ENCODE measurements at regions not wholly inside any gene's neighbourhood (a gene's known extent, or its start where the extent isn't known, plus 50 kb on each side); places are given as distances from the start of the nearest gene placed in this dataset.
"Not testable (repeated sequence)": the region's sequence is repeated elsewhere in the genome, so short reads cannot be mapped to it uniquely, and the experiment has no call there.

DNA sequence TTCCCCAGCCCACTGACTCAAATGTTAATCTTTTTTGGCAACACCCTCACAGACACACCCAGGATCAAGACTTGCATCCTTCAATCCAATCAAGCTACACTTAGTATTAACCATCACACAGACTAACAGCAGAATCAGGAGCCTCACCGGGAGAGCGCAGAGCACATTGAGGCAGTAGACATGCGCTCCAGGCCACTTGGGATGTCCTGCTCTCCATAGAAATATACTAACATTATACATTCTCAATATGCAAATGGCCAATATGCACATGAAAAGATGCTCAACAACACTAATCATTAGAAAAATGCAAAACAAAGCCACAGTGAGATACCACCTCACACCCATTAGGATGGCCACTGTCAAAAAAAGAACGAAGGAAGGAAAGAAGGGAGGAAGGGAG lies 135.0 kb upstream of the KCNE2 start:
- TF ChIP-seq, protein P1, sequence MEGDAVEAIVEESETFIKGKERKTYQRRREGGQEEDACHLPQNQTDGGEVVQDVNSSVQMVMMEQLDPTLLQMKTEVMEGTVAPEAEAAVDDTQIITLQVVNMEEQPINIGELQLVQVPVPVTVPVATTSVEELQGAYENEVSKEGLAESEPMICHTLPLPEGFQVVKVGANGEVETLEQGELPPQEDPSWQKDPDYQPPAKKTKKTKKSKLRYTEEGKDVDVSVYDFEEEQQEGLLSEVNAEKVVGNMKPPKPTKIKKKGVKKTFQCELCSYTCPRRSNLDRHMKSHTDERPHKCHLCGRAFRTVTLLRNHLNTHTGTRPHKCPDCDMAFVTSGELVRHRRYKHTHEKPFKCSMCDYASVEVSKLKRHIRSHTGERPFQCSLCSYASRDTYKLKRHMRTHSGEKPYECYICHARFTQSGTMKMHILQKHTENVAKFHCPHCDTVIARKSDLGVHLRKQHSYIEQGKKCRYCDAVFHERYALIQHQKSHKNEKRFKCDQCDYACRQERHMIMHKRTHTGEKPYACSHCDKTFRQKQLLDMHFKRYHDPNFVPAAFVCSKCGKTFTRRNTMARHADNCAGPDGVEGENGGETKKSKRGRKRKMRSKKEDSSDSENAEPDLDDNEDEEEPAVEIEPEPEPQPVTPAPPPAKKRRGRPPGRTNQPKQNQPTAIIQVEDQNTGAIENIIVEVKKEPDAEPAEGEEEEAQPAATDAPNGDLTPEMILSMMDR (IDR thresholded peaks at IDR 0.05; ENCODE audit: borderline replicate concordance, insufficient read depth, low read depth, low read length): no peak

DNA sequence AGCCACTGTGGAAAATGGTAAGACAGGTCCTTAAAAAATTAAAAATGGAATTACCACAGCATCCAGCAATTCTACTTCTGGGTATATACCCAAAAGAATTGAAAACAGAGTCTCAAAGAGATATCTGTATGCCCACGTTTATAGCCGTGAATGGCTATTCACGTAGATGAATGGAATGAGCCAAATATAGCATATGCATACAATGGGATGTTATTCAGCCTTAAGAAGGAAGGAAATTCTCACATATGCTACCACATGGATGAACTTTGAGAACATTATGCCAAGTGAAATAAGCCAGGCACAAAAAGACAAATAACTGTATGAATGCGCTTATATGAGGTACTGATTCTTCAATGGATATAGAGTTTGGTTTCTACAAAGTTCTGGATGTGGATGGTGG lies 134.5 kb upstream of the KCNE2 start:
- TF ChIP-seq, protein P1 (IDR thresholded peaks at IDR 0.05; ENCODE audit: borderline replicate concordance, insufficient read depth, low read depth, low read length): no peak

More for the DNA sequence above, 135.0 kb upstream of the KCNE2 start:
- H3K4me3 ChIP-seq (ENCODE audit: low read depth, low read length): no peak overlapping the region

GRCh38 chr21:34233741-34234140 lies 130.1 kb upstream of the KCNE2 start:
- H3K4me3 ChIP-seq (ENCODE audit: low read depth, low read length): not testable (repeated sequence)

More for the DNA sequence above, 134.5 kb upstream of the KCNE2 start:
- H3K4me3 ChIP-seq (ENCODE audit: low read depth, low read length): no peak overlapping the region

DNA sequence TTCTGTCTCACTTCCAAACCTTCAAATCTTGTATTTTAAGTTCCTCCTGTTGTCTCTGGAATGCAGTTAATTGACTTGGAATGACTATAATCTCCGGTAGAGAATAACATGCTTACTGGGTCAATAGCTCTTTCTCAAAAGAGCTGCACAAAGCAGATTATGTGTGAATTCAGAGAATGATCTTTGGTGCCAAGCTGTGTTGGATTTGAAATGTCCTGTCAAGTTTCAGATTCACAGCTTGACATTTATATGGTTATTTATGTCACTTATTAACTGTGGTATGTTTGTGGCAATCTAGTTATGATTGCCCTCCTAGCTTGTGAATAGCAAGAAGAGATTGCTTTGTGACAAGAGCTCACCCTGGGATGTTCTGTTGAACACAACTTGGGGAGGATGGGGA lies 128.3 kb upstream of the KCNE2 start:
- TF ChIP-seq, protein P1 (IDR thresholded peaks at IDR 0.05; ENCODE audit: borderline replicate concordance, insufficient read depth, low read depth, low read length): no peak
- no peak overlapping the region for H3K4me3 ChIP-seq (ENCODE audit: low read depth, low read length)

GRCh38 chr21:34242973-34243372 lies 120.8 kb upstream of the KCNE2 start:
- no peak overlapping the region for H3K4me3 ChIP-seq (ENCODE audit: low read depth, low read length)

GRCh38 chr21:34243562-34243961 lies 120.2 kb upstream of the KCNE2 start:
- H3K4me3 ChIP-seq (ENCODE audit: low read depth, low read length): no peak overlapping the region
- TF ChIP-seq, protein P1 (IDR thresholded peaks at IDR 0.05; ENCODE audit: borderline replicate concordance, insufficient read depth, low read depth, low read length): peak; percentile 50; the same call in 1 of the 2 replicates

More at GRCh38 chr21:34242973-34243372, 120.8 kb upstream of the KCNE2 start:
- TF ChIP-seq, protein P1 (IDR thresholded peaks at IDR 0.05; ENCODE audit: borderline replicate concordance, insufficient read depth, low read depth, low read length): no peak

GRCh38 chr21:34252751-34253150 lies 111.1 kb upstream of the KCNE2 start:
- TF ChIP-seq, protein P1 (IDR thresholded peaks at IDR 0.05; ENCODE audit: borderline replicate concordance, insufficient read depth, low read depth, low read length): no peak
- no peak overlapping the region for H3K4me3 ChIP-seq (ENCODE audit: low read depth, low read length)

- no peak overlapping the region for H3K4me3 ChIP-seq (ENCODE audit: low read depth, low read length)
- TF ChIP-seq, protein P1 (IDR thresholded peaks at IDR 0.05; ENCODE audit: borderline replicate concordance, insufficient read depth, low read depth, low read length): no peak
Measured at GRCh38 chr21:34255073-34255472, 108.7 kb upstream of the KCNE2 start.

Measured in GM12875 (cell line).